MM.1S (cell line): ENCODE measurements at regions not wholly inside any gene's neighbourhood (a gene's known extent, or its start where the extent isn't known, plus 50 kb on each side); places are given as distances from the start of the nearest gene placed in this dataset.

Experiments
- CTCF ChIP-seq: fragments of 300-600 bp; sonication (generic); IDR thresholded peaks from 2 replicates; pipeline ENCODE4 v1.5.1; 2016; ENCODE audit warnings: antibody characterized with exemption, low read length, mixed read lengths
- EZH2 ChIP-seq: fragments of 300-600 bp; sonication (generic); optimal IDR thresholded peaks from 2 replicates; pipeline ENCODE3; 2017; ENCODE audit warnings: low read depth, mild to moderate bottlenecking, antibody characterized with exemption, low read length, mixed read lengths
- EZH2phosphoT487 ChIP-seq: fragments of 300-600 bp; sonication (generic); IDR thresholded peaks from 2 replicates; pipeline ENCODE4 v1.6.1; 2018; ENCODE audit warnings: antibody characterized with exemption, low read length

DNA sequence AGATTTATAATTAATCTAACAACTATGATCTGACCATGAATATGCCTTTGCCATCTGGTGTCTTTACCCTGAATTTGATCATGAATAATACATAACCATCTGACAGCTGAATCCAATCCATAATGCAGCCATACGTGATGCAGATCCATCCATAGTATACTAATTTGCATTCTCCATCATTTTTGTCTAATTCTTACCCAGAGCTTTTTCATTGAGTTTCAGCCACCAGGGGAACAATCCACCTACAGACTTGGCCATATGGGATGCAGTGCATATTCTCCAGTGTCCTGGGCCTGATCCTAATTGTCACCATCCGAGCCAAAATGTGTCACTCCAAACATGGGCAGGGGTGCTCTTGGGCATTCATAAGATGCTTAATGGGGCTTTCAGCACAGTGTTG, 227.2 kb upstream of the CRIM1 start:
- TF ChIP-seq CTCF (no peak), EZH2 (no peak), EZH2phosphoT487 (no peak)
